HCT116 (cell line): ENCODE measurements at regions not wholly inside any gene's neighbourhood (a gene's known extent, or its start where the extent isn't known, plus 50 kb on each side); places are given as distances from the start of the nearest gene placed in this dataset.

Experiments
- ATAC-seq: fragments of 200-7000 bp; cut with Tn5 transposase; 2 replicates; pipeline ENCODE4 v1.9.1; 2020; ENCODE audit warnings: mild to moderate bottlenecking, moderate library complexity
- BruUV-seq: library from RNA; stranded (reverse); fragments of 400-500 nt; replicated peaks from 2 replicates; lab custom pipeline; 2021; lab: Mats Ljungman, UMichigan
- CTCF ChIA-PET: fragments of 300-600 bp; sonication (Branson Sonifier 250); formaldehyde crosslinking; loops from one replicate; lab custom pipeline; 2021; ENCODE audit warnings: antibody characterized with exemption; lab: Charles Lee
- POLR2A ChIA-PET: fragments of 300-600, 350-600 bp; sonication (Branson Sonifier 250); formaldehyde crosslinking; loops from one replicate; lab custom pipeline; 2021; ENCODE audit warnings: antibody characterized with exemption; lab: Charles Lee
- RAD21 ChIA-PET, 2 experiments: fragments of 300-600 bp; sonication (Branson Sonifier 250); formaldehyde crosslinking; loops; one replicate each; lab custom pipeline; 2023; ENCODE audit warnings: low total read pairs in 2 of 2; ENCODE audit not compliant: uncharacterized antibody in 2 of 2, unreplicated experiment in 2 of 2, low non-redundant PET in 1 of 2; lab: Charles Lee
- DNase-seq: peaks from one replicate; pipeline ENCODE4 v3.0.0-alpha.2; 2010; ENCODE audit warnings: low read depth, low spot score
- H2AFZ ChIP-seq: fragments of 200-600 bp; shearing (Covaris generic), sonication (generic); 2 replicates; pipeline ENCODE4 v1.6.1; 2017; ENCODE audit warnings: low read depth, mixed run types, mixed read lengths, antibody characterized with exemption, low read length; ENCODE audit not compliant: poor library complexity, severe bottlenecking
- H3K27ac ChIP-seq: 2 replicates; pipeline ENCODE4 v1.5.1; 2012; ENCODE audit warnings: low read depth, low read length
- H3K27me3 ChIP-seq: fragments of 200-600 bp; sonication (generic); 2 replicates; pipeline ENCODE4 v1.6.1; 2016; ENCODE audit warnings: mixed run types, low read length, mixed read lengths; ENCODE audit not compliant: insufficient read depth
- H3K36me3 ChIP-seq, 2 experiments: fragments of 200-500 bp in 1 of 2; fragments of 200-600 bp in 1 of 2; sonication (Bioruptor generic) in 1 of 2; sonication (generic) in 1 of 2; 2 replicates each; pipeline versions ENCODE4 v1.5.1 to v1.6.1; 2014 to 2016; ENCODE audit warnings: low read length in 2 of 2, inconsistent platforms in 1 of 2, mixed read lengths in 1 of 2, mixed run types in 1 of 2; ENCODE audit not compliant: insufficient read depth in 2 of 2, control insufficient read depth in 1 of 2
- H3K4me1 ChIP-seq, 2 experiments: fragments of 200-600 bp in 1 of 2; sonication (generic) in 1 of 2; 2 replicates each; pipeline versions ENCODE4 v1.5.1 to v1.6.1; 2012 to 2017; ENCODE audit warnings: low read length in 2 of 2, inconsistent platforms in 1 of 2, mild to moderate bottlenecking in 1 of 2, mixed read lengths in 1 of 2, mixed run types in 1 of 2, moderate library complexity in 1 of 2; ENCODE audit not compliant: insufficient read depth in 2 of 2, control insufficient read depth in 1 of 2
- H3K4me2 ChIP-seq: fragments of 200-600 bp; sonication (generic); 2 replicates; pipeline ENCODE4 v1.6.1; 2017; ENCODE audit warnings: mixed run types, low read length, mixed read lengths
- H3K4me3 ChIP-seq, 2 experiments: fragments of 200-600 bp in 1 of 2; sonication (generic) in 1 of 2; replicated peaks in 1 of 2; 2 replicates each; pipeline ENCODE4 v1.5.1; 2011 to 2016; ENCODE audit warnings: low read length in 2 of 2, control low read depth in 1 of 2, low read depth in 1 of 2, mild to moderate bottlenecking in 1 of 2, mixed read lengths in 1 of 2, mixed run types in 1 of 2
- H3K79me2 ChIP-seq: fragments of 200-600 bp; sonication (generic); 2 replicates; pipeline ENCODE4 v1.6.1; 2017; ENCODE audit warnings: mild to moderate bottlenecking, mixed run types, low read length, moderate library complexity, mixed read lengths; ENCODE audit not compliant: insufficient read depth
- H3K9ac ChIP-seq: fragments of 200-600 bp; sonication (generic); 2 replicates; pipeline ENCODE4 v1.6.1; 2016; ENCODE audit warnings: low read length, mixed read lengths
- H3K9me2 ChIP-seq: fragments of 200-600 bp; sonication (generic), shearing (Covaris generic); 2 replicates; pipeline ENCODE4 v1.6.1; 2017; ENCODE audit warnings: mixed run types, mild to moderate bottlenecking, moderate library complexity; ENCODE audit not compliant: insufficient read depth
- H3K9me3 ChIP-seq, 2 experiments: fragments of 200-500 bp in 1 of 2; fragments of 200-600 bp in 1 of 2; sonication (Bioruptor generic) in 1 of 2; sonication (generic) in 1 of 2; 2 replicates each; pipeline ENCODE4 v1.6.1; 2014 to 2017; ENCODE audit warnings: low read length in 2 of 2, mixed read lengths in 2 of 2, inconsistent platforms in 1 of 2, low read depth in 1 of 2, mild to moderate bottlenecking in 1 of 2, mixed run types in 1 of 2, moderate library complexity in 1 of 2; ENCODE audit not compliant: control insufficient read depth in 1 of 2, insufficient read depth in 1 of 2
- H4K20me1 ChIP-seq: fragments of 200-600 bp; sonication (generic), shearing (Covaris generic); 2 replicates; pipeline ENCODE4 v1.6.1; 2017; ENCODE audit warnings: mixed run types, mild to moderate bottlenecking, moderate library complexity; ENCODE audit not compliant: insufficient read depth
- CEBPB ChIP-seq: IDR thresholded peaks from 2 replicates; pipeline ENCODE4 v1.6.1; 2012; ENCODE audit warnings: low read depth
- EGR1 ChIP-seq: IDR thresholded peaks from 2 replicates; pipeline ENCODE4 v1.6.1; 2012; ENCODE audit warnings: low read depth
- FOSL1 ChIP-seq: IDR thresholded peaks from 2 replicates; pipeline ENCODE4 v1.6.1; 2012; ENCODE audit warnings: low read depth
- JUND ChIP-seq: IDR thresholded peaks from 2 replicates; pipeline ENCODE4 v1.6.1; 2012
- POLR2A ChIP-seq: IDR thresholded peaks from 2 replicates; pipeline ENCODE4 v1.7.0; 2011; ENCODE audit warnings: borderline replicate concordance; ENCODE audit not compliant: insufficient read depth, insufficient read length; ENCODE audit errors: extremely low read depth
- POLR2AphosphoS5 ChIP-seq: IDR thresholded peaks from 2 replicates; pipeline ENCODE4 v1.6.1; 2011; ENCODE audit warnings: mild to moderate bottlenecking, low read depth, low read length, moderate library complexity
- SIN3A ChIP-seq: IDR thresholded peaks from 2 replicates; pipeline ENCODE4 v1.6.1; 2012; ENCODE audit warnings: low read depth
- SP1 ChIP-seq: IDR thresholded peaks from 2 replicates; pipeline ENCODE4 v1.6.1; 2012; ENCODE audit warnings: low read depth
- SRF ChIP-seq: IDR thresholded peaks from 2 replicates; pipeline ENCODE4 v1.6.1; 2012; ENCODE audit warnings: low read depth
- TCF7L2 ChIP-seq: IDR thresholded peaks from 2 replicates; pipeline ENCODE4 v1.7.0; 2011; ENCODE audit warnings: borderline replicate concordance, inconsistent platforms; ENCODE audit not compliant: insufficient read depth, insufficient read length; ENCODE audit errors: extremely low read depth
- YY1 ChIP-seq: IDR thresholded peaks from 2 replicates; pipeline ENCODE4 v1.6.1; 2011; ENCODE audit warnings: low read length, low read depth, moderate library complexity, mild to moderate bottlenecking; ENCODE audit not compliant: insufficient replicate concordance; ENCODE audit errors: extremely low read depth
- intact Hi-C: fragments of 100-400 bp; cut with micrococcal nuclease; formaldehyde crosslinking; loops from 2 replicates; pipeline ENCODE4 v1.10.0; 2022
- TF ChIP-seq, protein P1 (sequence below): IDR thresholded peaks from 2 replicates; pipeline ENCODE4 v1.6.1; 2012; ENCODE audit warnings: low read depth
- TF ChIP-seq, protein P2 (sequence below), 3 experiments: fragments of 200-600 bp in 1 of 3; sonication (generic) in 1 of 3; IDR thresholded peaks in 2 of 3; conservative IDR thresholded peaks in 1 of 3; 2 replicates each; pipeline ENCODE4 v1.5.1; 2012 to 2017; ENCODE audit warnings: low read depth in 2 of 3, low read length in 2 of 3, antibody characterized with exemption in 1 of 3, borderline replicate concordance in 1 of 3, control low read depth in 1 of 3, mild to moderate bottlenecking in 1 of 3, mixed read lengths in 1 of 3, mixed run types in 1 of 3, moderate library complexity in 1 of 3; ENCODE audit not compliant: insufficient read depth in 1 of 3

DNA sequence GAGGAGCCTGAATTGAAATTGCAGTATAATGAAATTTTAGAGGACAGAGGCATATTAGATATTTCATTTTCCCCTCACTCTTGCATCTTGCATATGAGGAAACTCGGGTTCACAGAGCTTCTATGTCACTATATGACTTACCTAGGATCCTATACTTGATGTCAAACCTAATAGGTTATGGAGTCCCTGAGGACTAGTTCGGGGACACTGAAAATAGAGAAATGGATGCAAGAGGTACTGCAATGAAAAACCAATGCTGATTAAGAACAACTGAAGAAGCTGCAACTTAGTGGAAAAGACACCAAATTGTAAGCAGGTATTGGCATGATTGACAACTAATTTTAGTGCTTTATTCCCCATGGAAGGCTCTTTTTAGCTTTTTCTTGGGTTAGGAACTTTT is 210.1 kb downstream of the IKZF2 start:
- no peaks in the 10 kb centered on the region for H3K79me2 ChIP-seq
- RAD21 ChIA-PET, result no interaction called here
- H3K27me3 ChIP-seq, result no peaks in the 10 kb centered on the region
- H4K20me1 ChIP-seq, result no peaks in the 10 kb centered on the region
- no peaks in the 10 kb centered on the region for H3K9me3 ChIP-seq
- peak overlapping the region; percentile 78 for H2AFZ ChIP-seq
- H3K4me1 ChIP-seq, result peaks cover 15 to 18% of the 10 kb centered on the region in 2 experiments; a peak in 3 of 4 replicates
- peak; percentile 63 for ATAC-seq
- TF ChIP-seq POLR2A (no peak), SRF (no peak), SP1 (no peak), EGR1 (no peak), TCF7L2 (no peak), POLR2AphosphoS5 (no peak), JUND (no peak), CEBPB (no peak), SIN3A (no peak), YY1 (no peak), FOSL1 (no peak)
- TF ChIP-seq, protein P1, sequence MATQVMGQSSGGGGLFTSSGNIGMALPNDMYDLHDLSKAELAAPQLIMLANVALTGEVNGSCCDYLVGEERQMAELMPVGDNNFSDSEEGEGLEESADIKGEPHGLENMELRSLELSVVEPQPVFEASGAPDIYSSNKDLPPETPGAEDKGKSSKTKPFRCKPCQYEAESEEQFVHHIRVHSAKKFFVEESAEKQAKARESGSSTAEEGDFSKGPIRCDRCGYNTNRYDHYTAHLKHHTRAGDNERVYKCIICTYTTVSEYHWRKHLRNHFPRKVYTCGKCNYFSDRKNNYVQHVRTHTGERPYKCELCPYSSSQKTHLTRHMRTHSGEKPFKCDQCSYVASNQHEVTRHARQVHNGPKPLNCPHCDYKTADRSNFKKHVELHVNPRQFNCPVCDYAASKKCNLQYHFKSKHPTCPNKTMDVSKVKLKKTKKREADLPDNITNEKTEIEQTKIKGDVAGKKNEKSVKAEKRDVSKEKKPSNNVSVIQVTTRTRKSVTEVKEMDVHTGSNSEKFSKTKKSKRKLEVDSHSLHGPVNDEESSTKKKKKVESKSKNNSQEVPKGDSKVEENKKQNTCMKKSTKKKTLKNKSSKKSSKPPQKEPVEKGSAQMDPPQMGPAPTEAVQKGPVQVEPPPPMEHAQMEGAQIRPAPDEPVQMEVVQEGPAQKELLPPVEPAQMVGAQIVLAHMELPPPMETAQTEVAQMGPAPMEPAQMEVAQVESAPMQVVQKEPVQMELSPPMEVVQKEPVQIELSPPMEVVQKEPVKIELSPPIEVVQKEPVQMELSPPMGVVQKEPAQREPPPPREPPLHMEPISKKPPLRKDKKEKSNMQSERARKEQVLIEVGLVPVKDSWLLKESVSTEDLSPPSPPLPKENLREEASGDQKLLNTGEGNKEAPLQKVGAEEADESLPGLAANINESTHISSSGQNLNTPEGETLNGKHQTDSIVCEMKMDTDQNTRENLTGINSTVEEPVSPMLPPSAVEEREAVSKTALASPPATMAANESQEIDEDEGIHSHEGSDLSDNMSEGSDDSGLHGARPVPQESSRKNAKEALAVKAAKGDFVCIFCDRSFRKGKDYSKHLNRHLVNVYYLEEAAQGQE, result no peak
- TF ChIP-seq, protein P2, sequence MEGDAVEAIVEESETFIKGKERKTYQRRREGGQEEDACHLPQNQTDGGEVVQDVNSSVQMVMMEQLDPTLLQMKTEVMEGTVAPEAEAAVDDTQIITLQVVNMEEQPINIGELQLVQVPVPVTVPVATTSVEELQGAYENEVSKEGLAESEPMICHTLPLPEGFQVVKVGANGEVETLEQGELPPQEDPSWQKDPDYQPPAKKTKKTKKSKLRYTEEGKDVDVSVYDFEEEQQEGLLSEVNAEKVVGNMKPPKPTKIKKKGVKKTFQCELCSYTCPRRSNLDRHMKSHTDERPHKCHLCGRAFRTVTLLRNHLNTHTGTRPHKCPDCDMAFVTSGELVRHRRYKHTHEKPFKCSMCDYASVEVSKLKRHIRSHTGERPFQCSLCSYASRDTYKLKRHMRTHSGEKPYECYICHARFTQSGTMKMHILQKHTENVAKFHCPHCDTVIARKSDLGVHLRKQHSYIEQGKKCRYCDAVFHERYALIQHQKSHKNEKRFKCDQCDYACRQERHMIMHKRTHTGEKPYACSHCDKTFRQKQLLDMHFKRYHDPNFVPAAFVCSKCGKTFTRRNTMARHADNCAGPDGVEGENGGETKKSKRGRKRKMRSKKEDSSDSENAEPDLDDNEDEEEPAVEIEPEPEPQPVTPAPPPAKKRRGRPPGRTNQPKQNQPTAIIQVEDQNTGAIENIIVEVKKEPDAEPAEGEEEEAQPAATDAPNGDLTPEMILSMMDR (IDR thresholded peaks at IDR 0.05 in 2 of 3, conservative IDR thresholded peaks at IDR 0.05 in 1 of 3; ENCODE audit: borderline replicate concordance in 1 of 3, insufficient read depth in 1 of 3, low read depth in 2 of 3, low read length in 2 of 3), result no peak; a peak in 1 of 6 replicates
- TF ChIP-seq, all 23 proteins: peak for 0
- intact Hi-C loops, result no loop called here
- H3K9me2 ChIP-seq, result no peaks in the 10 kb centered on the region
- H3K4me2 ChIP-seq, result peak overlapping the region; percentile 60
- H3K9ac ChIP-seq, result no peak overlapping the region
- ChIA-PET CTCF (no interaction called here), POLR2A (no interaction called here)
- H3K4me3 ChIP-seq, result no peak overlapping the region
- no TSS peak for BruUV-seq
- DNase-seq, result no peak
- no peaks in the 10 kb centered on the region for H3K36me3 ChIP-seq
- H3K27ac ChIP-seq, result no peak overlapping the region
